B cell (primary cell): ENCODE measurements at regions not wholly inside any gene's neighbourhood (a gene's known extent, or its start where the extent isn't known, plus 50 kb on each side); places are given as distances from the start of the nearest gene placed in this dataset.

Experiments
- EZH2 ChIP-seq: IDR thresholded peaks from 2 replicates; pipeline ENCODE4 v1.6.1; 2012; ENCODE audit warnings: borderline replicate concordance, low read depth, mild to moderate bottlenecking, moderate library complexity, low read length; ENCODE audit not compliant: insufficient read depth, poor library complexity, severe bottlenecking
- TF ChIP-seq, protein P1 (sequence below): fragments of 200-600 bp; IDR thresholded peaks from one replicate; pipeline ENCODE4 v1.8.0; 2022; ENCODE audit warnings: antibody characterized with exemption, mild to moderate bottlenecking

GRCh38 chr12:13707829-13708228 lies 273.6 kb downstream of the GRIN2B start:
- TF ChIP-seq, protein P1, sequence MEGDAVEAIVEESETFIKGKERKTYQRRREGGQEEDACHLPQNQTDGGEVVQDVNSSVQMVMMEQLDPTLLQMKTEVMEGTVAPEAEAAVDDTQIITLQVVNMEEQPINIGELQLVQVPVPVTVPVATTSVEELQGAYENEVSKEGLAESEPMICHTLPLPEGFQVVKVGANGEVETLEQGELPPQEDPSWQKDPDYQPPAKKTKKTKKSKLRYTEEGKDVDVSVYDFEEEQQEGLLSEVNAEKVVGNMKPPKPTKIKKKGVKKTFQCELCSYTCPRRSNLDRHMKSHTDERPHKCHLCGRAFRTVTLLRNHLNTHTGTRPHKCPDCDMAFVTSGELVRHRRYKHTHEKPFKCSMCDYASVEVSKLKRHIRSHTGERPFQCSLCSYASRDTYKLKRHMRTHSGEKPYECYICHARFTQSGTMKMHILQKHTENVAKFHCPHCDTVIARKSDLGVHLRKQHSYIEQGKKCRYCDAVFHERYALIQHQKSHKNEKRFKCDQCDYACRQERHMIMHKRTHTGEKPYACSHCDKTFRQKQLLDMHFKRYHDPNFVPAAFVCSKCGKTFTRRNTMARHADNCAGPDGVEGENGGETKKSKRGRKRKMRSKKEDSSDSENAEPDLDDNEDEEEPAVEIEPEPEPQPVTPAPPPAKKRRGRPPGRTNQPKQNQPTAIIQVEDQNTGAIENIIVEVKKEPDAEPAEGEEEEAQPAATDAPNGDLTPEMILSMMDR, result no peak
- no peak for TF ChIP-seq EZH2
